HG03565 (cell line): ENCODE measurements at regions not wholly inside any gene's neighbourhood (a gene's known extent, or its start where the extent isn't known, plus 50 kb on each side); places are given as distances from the start of the nearest gene placed in this dataset.

Experiments used
- ATAC-seq: cut with Tn5 transposase; IDR thresholded peaks from one replicate; pipeline ENCODE4 v1.9.1; 2021; ENCODE audit warnings: mild to moderate bottlenecking, moderate library complexity; ENCODE audit not compliant: unreplicated experiment

GRCh38 chr11:97972731-97973130, 1048.0 kb upstream of the CNTN5 start:
- no peak for ATAC-seq

- no peak for ATAC-seq
Measured at GRCh38 chr11:97973352-97973857, 1047.3 kb upstream of the CNTN5 start.

- no peak for ATAC-seq
Measured at GRCh38 chr11:97974798-97975498, 1045.8 kb upstream of the CNTN5 start.

GRCh38 chr11:97977726-97978125, 1043.0 kb upstream of the CNTN5 start:
- ATAC-seq = no peak

- ATAC-seq = no peak
Measured at GRCh38 chr11:97979741-97980140, 1041.0 kb upstream of the CNTN5 start.

GRCh38 chr11:97982512-97982911, 1038.2 kb upstream of the CNTN5 start:
- no peak for ATAC-seq

GRCh38 chr11:97989121-97989520, 1031.6 kb upstream of the CNTN5 start:
- ATAC-seq = no peak

GRCh38 chr11:97990162-97990920, 1030.4 kb upstream of the CNTN5 start:
- ATAC-seq = no peak

- ATAC-seq = no peak
Measured at GRCh38 chr11:97993562-97993961, 1027.2 kb upstream of the CNTN5 start.

- no peak for ATAC-seq
Measured at GRCh38 chr11:97995874-97996273, 1024.9 kb upstream of the CNTN5 start.

GRCh38 chr11:97996762-97997161, 1024.0 kb upstream of the CNTN5 start:
- ATAC-seq = no peak

GRCh38 chr11:98003606-98004371, 1017.0 kb upstream of the CNTN5 start:
- ATAC-seq = no peak

GRCh38 chr11:98007072-98007471, 1013.7 kb upstream of the CNTN5 start:
- no peak for ATAC-seq

- no peak for ATAC-seq
Measured at GRCh38 chr11:98027652-98028051, 993.1 kb upstream of the CNTN5 start.

- no peak for ATAC-seq
Measured at GRCh38 chr11:98029832-98030231, 990.9 kb upstream of the CNTN5 start.

GRCh38 chr11:98036810-98037209, 983.9 kb upstream of the CNTN5 start:
- no peak for ATAC-seq

- ATAC-seq = no peak
Measured at GRCh38 chr11:98040061-98040808, 980.5 kb upstream of the CNTN5 start.

- ATAC-seq = no peak
Measured at GRCh38 chr11:98047647-98048046, 973.1 kb upstream of the CNTN5 start.

GRCh38 chr11:98053851-98054250, 966.9 kb upstream of the CNTN5 start:
- ATAC-seq = no peak

GRCh38 chr11:98056945-98057344, 963.8 kb upstream of the CNTN5 start:
- ATAC-seq = no peak

GRCh38 chr11:98059488-98059887, 961.3 kb upstream of the CNTN5 start:
- no peak for ATAC-seq
